H1 (cell line): ENCODE measurements at regions not wholly inside any gene's neighbourhood (a gene's known extent, or its start where the extent isn't known, plus 50 kb on each side); places are given as distances from the start of the nearest gene placed in this dataset.

Source experiments
- CTCF ChIA-PET: fragments of 300-600 bp; sonication (Branson Sonifier 250); formaldehyde crosslinking; loops from one replicate; lab custom pipeline; 2021; ENCODE audit not compliant: partially characterized antibody; lab: Charles Lee
- POLR2A ChIA-PET: fragments of 300-600 bp; sonication (Branson Sonifier 250); formaldehyde crosslinking; loops from one replicate; lab custom pipeline; 2021; ENCODE audit warnings: inconsistent platforms; ENCODE audit not compliant: partially characterized antibody; lab: Charles Lee
- DNase-seq, 2 experiments: peaks; one replicate each; pipeline versions ENCODE4 v3.0.0 to v3.0.0-alpha.2; 2010 to 2022; ENCODE audit warnings: low spot score in 2 of 2, low read depth in 1 of 2, mixed read lengths in 1 of 2
- FAIRE-seq: peaks from 2 replicates; lab custom pipeline; 2011; peaks lifted over from hg19 to GRCh38; lab: Jason Lieb, UNC
- H2AFZ ChIP-seq: 2 replicates; pipeline ENCODE4 v1.8.1; 2012; ENCODE audit warnings: low read length, inconsistent platforms
- H2AK5ac ChIP-seq: 2 replicates; pipeline ENCODE4 v1.6.1; 2013; ENCODE audit warnings: low read depth, low read length
- H2BK120ac ChIP-seq: replicated peaks from 2 replicates; pipeline ENCODE3; 2013; ENCODE audit warnings: low read depth, low read length, inconsistent platforms
- H2BK12ac ChIP-seq: 2 replicates; pipeline ENCODE4 v1.6.1; 2013; ENCODE audit warnings: low read depth, low read length
- H2BK15ac ChIP-seq: 2 replicates; pipeline ENCODE4 v1.6.1; 2013; ENCODE audit warnings: low read length
- H2BK20ac ChIP-seq: 2 replicates; pipeline ENCODE4 v1.6.1; 2013; ENCODE audit warnings: low read length
- H2BK5ac ChIP-seq: 2 replicates; pipeline ENCODE4 v1.6.1; 2013; ENCODE audit warnings: low read depth, low read length
- H3K14ac ChIP-seq: 2 replicates; pipeline ENCODE4 v1.6.1; 2013; ENCODE audit warnings: inconsistent platforms; ENCODE audit not compliant: insufficient read length
- H3K18ac ChIP-seq: 2 replicates; pipeline ENCODE4 v1.6.1; 2013; ENCODE audit warnings: low read length; ENCODE audit errors: extremely low read depth
- H3K23ac ChIP-seq: 2 replicates; pipeline ENCODE4 v1.6.1; 2013; ENCODE audit warnings: inconsistent platforms; ENCODE audit not compliant: insufficient read length
- H3K23me2 ChIP-seq: 2 replicates; pipeline ENCODE4 v1.6.1; 2013; ENCODE audit warnings: low read depth, low read length
- H3K27ac ChIP-seq: 2 replicates; pipeline ENCODE4 v1.6.1; 2011; ENCODE audit warnings: low read depth, low read length, inconsistent platforms
- H3K27me3 ChIP-seq, 4 experiments: replicated peaks in 1 of 4; 1 replicate in 1 of 4; 2 replicates in 3 of 4; pipeline versions ENCODE4 v1.6.1 to v1.8.1; 2011 to 2013; ENCODE audit warnings: low read length in 3 of 4, mild to moderate bottlenecking in 3 of 4, inconsistent platforms in 2 of 4, mixed read lengths in 2 of 4, moderate library complexity in 1 of 4; ENCODE audit not compliant: control insufficient read depth in 3 of 4, insufficient read depth in 3 of 4; ENCODE audit errors: extremely low read depth in 1 of 4
- H3K36me3 ChIP-seq, 4 experiments: 2 replicates each; pipeline versions ENCODE4 v1.6.1 to v1.8.1; 2011 to 2013; ENCODE audit warnings: mild to moderate bottlenecking in 4 of 4, low read length in 3 of 4, moderate library complexity in 2 of 4, control low read depth in 1 of 4, inconsistent platforms in 1 of 4; ENCODE audit not compliant: insufficient read depth in 4 of 4, control insufficient read depth in 2 of 4
- H3K4ac ChIP-seq: replicated peaks from 2 replicates; pipeline ENCODE3; 2013; ENCODE audit warnings: low read length, low read depth, mixed read lengths, inconsistent platforms; ENCODE audit not compliant: insufficient read length
- H3K4me1 ChIP-seq, 4 experiments: replicated peaks in 1 of 4; 1 replicate in 1 of 4; 2 replicates in 3 of 4; pipeline versions ENCODE4 v1.6.1 to v1.8.1; 2011 to 2013; ENCODE audit warnings: low read length in 3 of 4, inconsistent platforms in 2 of 4, mixed read lengths in 1 of 4; ENCODE audit not compliant: insufficient read depth in 4 of 4, control insufficient read depth in 3 of 4
- H3K4me2 ChIP-seq, 2 experiments: 2 replicates each; pipeline versions ENCODE4 v1.6.1 to v1.8.1; 2011 to 2013; ENCODE audit warnings: low read depth in 2 of 2, low read length in 2 of 2, control low read depth in 1 of 2, inconsistent platforms in 1 of 2, mild to moderate bottlenecking in 1 of 2; ENCODE audit not compliant: insufficient read depth in 1 of 2
- H3K4me3 ChIP-seq, 4 experiments: fragments of 200-600, 300-600 bp in 1 of 4; sonication (generic), shearing (Covaris generic), sonication (Bioruptor Twin) in 1 of 4; 2 replicates each; pipeline versions ENCODE4 v1.5.1 to v1.8.1; 2011 to 2016; ENCODE audit warnings: low read length in 4 of 4, low read depth in 3 of 4, control low read depth in 2 of 4, inconsistent platforms in 2 of 4, mild to moderate bottlenecking in 2 of 4, mixed read lengths in 1 of 4, moderate library complexity in 1 of 4; ENCODE audit not compliant: insufficient read depth in 2 of 4; ENCODE audit errors: extremely low read depth in 1 of 4
- H3K56ac ChIP-seq: replicated peaks from 2 replicates; pipeline ENCODE3; 2013; ENCODE audit warnings: low read depth, mild to moderate bottlenecking, mixed read lengths, low read length, inconsistent platforms; ENCODE audit not compliant: insufficient read length
- H3K79me1 ChIP-seq: 2 replicates; pipeline ENCODE4 v1.6.1; 2013; ENCODE audit warnings: low read depth, low read length, control low read depth
- H3K79me2 ChIP-seq, 2 experiments: 2 replicates each; pipeline versions ENCODE4 v1.6.1 to v1.8.1; 2012 to 2013; ENCODE audit warnings: low read length in 2 of 2, mild to moderate bottlenecking in 2 of 2, inconsistent platforms in 1 of 2; ENCODE audit not compliant: insufficient read depth in 2 of 2, control insufficient read depth in 1 of 2
- H3K9ac ChIP-seq, 4 experiments: replicated peaks in 1 of 4; 1 replicate in 1 of 4; 2 replicates in 3 of 4; pipeline versions ENCODE4 v1.6.1 to v1.8.1; 2011 to 2013; ENCODE audit warnings: low read depth in 3 of 4, low read length in 3 of 4, control low read depth in 2 of 4, mild to moderate bottlenecking in 2 of 4, moderate library complexity in 2 of 4, inconsistent platforms in 1 of 4; ENCODE audit errors: extremely low read depth in 1 of 4
- H3K9me3 ChIP-seq, 2 experiments: 2 replicates each; pipeline versions ENCODE4 v1.6.1 to v1.8.1; 2012 to 2013; ENCODE audit warnings: mild to moderate bottlenecking in 2 of 2, moderate library complexity in 2 of 2, control low read depth in 1 of 2, inconsistent platforms in 1 of 2, low read depth in 1 of 2, low read length in 1 of 2, mixed read lengths in 1 of 2; ENCODE audit not compliant: insufficient read depth in 2 of 2
- H4K20me1 ChIP-seq, 2 experiments: replicated peaks in 1 of 2; 2 replicates each; pipeline versions ENCODE3 to v1.8.1; 2011 to 2013; ENCODE audit warnings: inconsistent platforms in 2 of 2, low read length in 2 of 2, mild to moderate bottlenecking in 1 of 2; ENCODE audit not compliant: insufficient read depth in 2 of 2, control insufficient read depth in 1 of 2
- H4K5ac ChIP-seq: 2 replicates; pipeline ENCODE4 v1.6.1; 2013; ENCODE audit warnings: low read length, low read depth, mixed read lengths, inconsistent platforms; ENCODE audit not compliant: insufficient read length
- H4K8ac ChIP-seq: 2 replicates; pipeline ENCODE4 v1.8.0; 2013; ENCODE audit warnings: mild to moderate bottlenecking, moderate library complexity, low read length, inconsistent platforms; ENCODE audit not compliant: insufficient read depth; ENCODE audit errors: extremely low read depth
- H4K91ac ChIP-seq: replicated peaks from 2 replicates; pipeline ENCODE3; 2013; ENCODE audit warnings: low read length, mixed read lengths, inconsistent platforms; ENCODE audit not compliant: insufficient read length
- JUN ChIP-seq: IDR thresholded peaks from 2 replicates; pipeline ENCODE4 v1.6.1; 2011; ENCODE audit warnings: low read depth, mild to moderate bottlenecking, improper control_type of control experiment, low read length
- PHF8 ChIP-seq: fragments of 200-600 bp; sonication (generic); conservative IDR thresholded peaks from 2 replicates; pipeline ENCODE4 v1.7.1; 2012; ENCODE audit warnings: low read depth, mild to moderate bottlenecking, inconsistent platforms, low read length, moderate library complexity
- RXRA ChIP-seq: IDR thresholded peaks from 2 replicates; pipeline ENCODE4 v1.6.1; 2011; ENCODE audit warnings: low read depth, mild to moderate bottlenecking, low read length, moderate library complexity; ENCODE audit not compliant: insufficient read depth
- SRF ChIP-seq: IDR thresholded peaks from 2 replicates; pipeline ENCODE4 v1.6.1; 2011; ENCODE audit warnings: mild to moderate bottlenecking, low read depth, low read length, moderate library complexity
- WGBS, 2 experiments: shearing (Covaris generic) in 1 of 2; methylation state at CpG; one replicate each; pipeline versions ENCODE4 v1.1.6 to v1.1.7; 2013 to 2015; ENCODE audit warnings: low lambda C conversion rate in 2 of 2, mixed read lengths in 2 of 2, inconsistent platforms in 1 of 2, low coverage in 1 of 2, missing lambda C conversion rate in 1 of 2; ENCODE audit not compliant: insufficient replicate concordance in 2 of 2, insufficient coverage in 1 of 2, insufficient read length in 1 of 2; ENCODE audit errors: extremely low coverage in 1 of 2, missing lambda C conversion rate in 1 of 2; 5-methylcytosine and 5-hydroxymethylcytosine counted together
- TF ChIP-seq, protein P1 (sequence below): IDR thresholded peaks from 2 replicates; pipeline ENCODE4 v1.6.1; 2011; ENCODE audit warnings: low read length, improper control_type of control experiment
- TF ChIP-seq, protein P2 (sequence below): IDR thresholded peaks from 2 replicates; pipeline ENCODE4 v1.6.1; 2011; ENCODE audit warnings: low read depth, mild to moderate bottlenecking, low read length; ENCODE audit not compliant: insufficient read depth

DNA sequence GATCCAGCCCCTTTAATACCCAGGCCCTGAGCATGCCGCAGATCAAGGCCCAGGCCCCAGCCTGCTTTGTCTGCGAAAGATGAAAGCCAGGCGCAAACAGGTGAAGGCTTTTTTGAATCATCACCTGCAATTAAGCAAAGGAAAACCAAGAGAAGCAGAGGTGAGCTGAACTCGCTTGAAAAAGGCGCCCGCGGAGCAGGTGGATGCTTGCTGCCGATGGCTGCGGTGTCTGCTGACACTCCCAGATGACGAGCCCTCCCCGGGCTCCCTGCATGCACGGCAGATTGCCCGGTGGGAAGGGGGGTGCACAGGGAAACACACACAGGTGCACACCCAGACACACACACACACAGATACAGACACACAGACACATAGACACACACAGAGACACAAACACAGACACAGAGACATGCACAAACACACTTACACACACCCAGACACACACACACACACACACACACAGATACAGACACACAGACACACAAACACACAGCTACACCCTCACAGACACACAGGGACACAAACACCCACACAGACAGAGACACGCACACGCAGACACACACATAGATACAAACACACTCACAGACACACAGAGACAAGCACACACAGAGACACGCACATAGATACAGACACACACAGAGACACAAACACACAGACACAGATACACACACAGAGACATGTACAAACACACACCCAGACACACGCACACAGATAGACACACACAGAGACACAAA, 142.6 kb upstream of the RNF32 start:
- peaks cover 0 to 9% of the 10 kb centered on the region in 2 experiments for H4K20me1 ChIP-seq
- peak overlapping the region; percentile 89; the same call in 1 of the 2 replicates for H2AK5ac ChIP-seq
- no peak overlapping the region for H3K27ac ChIP-seq
- H3K4me3 ChIP-seq: no peak overlapping the region
- H3K14ac ChIP-seq: no peak overlapping the region
- POLR2A ChIA-PET: no interaction called here
- H3K23me2 ChIP-seq: peaks cover 14% of the 10 kb centered on the region; the same call in 1 of the 2 replicates
- H4K5ac ChIP-seq: no peak overlapping the region
- H3K9me3 ChIP-seq: no peaks in the 10 kb centered on the region
- TF ChIP-seq, protein P1, sequence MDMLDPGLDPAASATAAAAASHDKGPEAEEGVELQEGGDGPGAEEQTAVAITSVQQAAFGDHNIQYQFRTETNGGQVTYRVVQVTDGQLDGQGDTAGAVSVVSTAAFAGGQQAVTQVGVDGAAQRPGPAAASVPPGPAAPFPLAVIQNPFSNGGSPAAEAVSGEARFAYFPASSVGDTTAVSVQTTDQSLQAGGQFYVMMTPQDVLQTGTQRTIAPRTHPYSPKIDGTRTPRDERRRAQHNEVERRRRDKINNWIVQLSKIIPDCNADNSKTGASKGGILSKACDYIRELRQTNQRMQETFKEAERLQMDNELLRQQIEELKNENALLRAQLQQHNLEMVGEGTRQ: no peak
- no peak for TF ChIP-seq RXRA
- TF ChIP-seq SRF: no peak
- TF ChIP-seq PHF8: no peak
- TF ChIP-seq, protein P2, sequence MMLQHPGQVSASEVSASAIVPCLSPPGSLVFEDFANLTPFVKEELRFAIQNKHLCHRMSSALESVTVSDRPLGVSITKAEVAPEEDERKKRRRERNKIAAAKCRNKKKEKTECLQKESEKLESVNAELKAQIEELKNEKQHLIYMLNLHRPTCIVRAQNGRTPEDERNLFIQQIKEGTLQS: no peak
- TF ChIP-seq JUN: no peak
- H3K36me3 ChIP-seq: no peaks in the 10 kb centered on the region
- H2BK12ac ChIP-seq: peak overlapping the region; percentile 43; the same call in 1 of the 2 replicates
- H2AFZ ChIP-seq: no peak overlapping the region
- no peak overlapping the region for H2BK5ac ChIP-seq
- H2BK20ac ChIP-seq: no peak overlapping the region
- no peaks in the 10 kb centered on the region for H3K79me2 ChIP-seq
- H4K91ac ChIP-seq: peak overlapping the region; percentile 34
- H3K9ac ChIP-seq: no peak overlapping the region
- CTCF ChIA-PET: no interaction called here
- no peak overlapping the region for H3K4ac ChIP-seq
- FAIRE-seq (no peak), DNase-seq (no peak)
- no peak overlapping the region; the same call in 1 of the 2 replicates for H4K8ac ChIP-seq
- no peaks in the 10 kb centered on the region; a peak in 1 of 7 replicates for H3K4me1 ChIP-seq
- no peak overlapping the region for H2BK15ac ChIP-seq
- WGBS, 2 experiments: 88% methylated on average over 17 of the region's 17 CpGs; no CpG with 5 or more reads in 1 of the 2 experiments
- no peak overlapping the region for H2BK120ac ChIP-seq
- H3K18ac ChIP-seq: no peak overlapping the region
- H3K56ac ChIP-seq: peak overlapping the region; percentile 97
- H3K23ac ChIP-seq: peak overlapping the region; percentile 18
- H3K4me2 ChIP-seq: no peak overlapping the region
- H3K79me1 ChIP-seq: no peaks in the 10 kb centered on the region
- H3K27me3 ChIP-seq: no peaks in the 10 kb centered on the region
